C4-2B (cell line): ENCODE measurements at regions not wholly inside any gene's neighbourhood (a gene's known extent, or its start where the extent isn't known, plus 50 kb on each side); places are given as distances from the start of the nearest gene placed in this dataset.

Experiments
- ZFX ChIP-seq: fragments of 450-650 bp; IDR thresholded peaks from 2 replicates; pipeline ENCODE4 v1.6.1; 2017
- TF ChIP-seq, protein P1 (sequence below): fragments of 450-650 bp; conservative IDR thresholded peaks from 2 replicates; pipeline ENCODE4 v1.5.1; 2017; ENCODE audit warnings: mild to moderate bottlenecking

DNA sequence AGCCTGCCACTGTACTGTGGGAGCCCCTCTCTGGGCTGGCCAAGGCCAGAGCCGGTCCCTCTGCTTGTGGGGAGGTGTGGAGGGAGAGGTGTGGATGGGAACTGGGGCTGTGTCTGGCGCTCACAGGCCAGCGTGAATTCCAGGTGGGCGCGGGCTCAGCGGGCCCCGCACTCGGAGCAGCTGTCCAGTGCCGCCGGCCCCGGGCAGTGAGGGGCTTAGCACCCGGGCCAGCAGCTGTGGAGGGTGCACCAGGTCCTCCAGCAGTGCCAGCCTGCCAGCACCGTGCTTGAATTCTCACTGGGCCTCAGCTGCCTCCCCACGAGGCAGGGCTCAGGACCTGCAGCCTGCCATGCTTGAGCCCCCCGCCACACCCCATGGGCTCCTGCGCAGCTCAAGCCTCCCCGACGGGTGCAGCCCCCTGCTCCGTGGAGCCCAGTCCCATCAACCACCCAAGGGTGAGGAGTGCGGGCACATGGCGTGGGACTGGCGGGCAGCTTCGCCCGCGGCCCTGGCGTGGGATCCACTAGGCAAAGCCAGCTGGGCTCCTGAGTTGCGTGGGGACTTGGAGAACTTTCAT, 69.5 kb upstream of the ABCA12 start:
- TF ChIP-seq, protein P1, sequence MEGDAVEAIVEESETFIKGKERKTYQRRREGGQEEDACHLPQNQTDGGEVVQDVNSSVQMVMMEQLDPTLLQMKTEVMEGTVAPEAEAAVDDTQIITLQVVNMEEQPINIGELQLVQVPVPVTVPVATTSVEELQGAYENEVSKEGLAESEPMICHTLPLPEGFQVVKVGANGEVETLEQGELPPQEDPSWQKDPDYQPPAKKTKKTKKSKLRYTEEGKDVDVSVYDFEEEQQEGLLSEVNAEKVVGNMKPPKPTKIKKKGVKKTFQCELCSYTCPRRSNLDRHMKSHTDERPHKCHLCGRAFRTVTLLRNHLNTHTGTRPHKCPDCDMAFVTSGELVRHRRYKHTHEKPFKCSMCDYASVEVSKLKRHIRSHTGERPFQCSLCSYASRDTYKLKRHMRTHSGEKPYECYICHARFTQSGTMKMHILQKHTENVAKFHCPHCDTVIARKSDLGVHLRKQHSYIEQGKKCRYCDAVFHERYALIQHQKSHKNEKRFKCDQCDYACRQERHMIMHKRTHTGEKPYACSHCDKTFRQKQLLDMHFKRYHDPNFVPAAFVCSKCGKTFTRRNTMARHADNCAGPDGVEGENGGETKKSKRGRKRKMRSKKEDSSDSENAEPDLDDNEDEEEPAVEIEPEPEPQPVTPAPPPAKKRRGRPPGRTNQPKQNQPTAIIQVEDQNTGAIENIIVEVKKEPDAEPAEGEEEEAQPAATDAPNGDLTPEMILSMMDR, result no peak
- no peak for TF ChIP-seq ZFX
